Frontal cortex (tissue), 3 donors: ENCODE measurements at regions not wholly inside any gene's neighbourhood (a gene's known extent, or its start where the extent isn't known, plus 50 kb on each side); places are given as distances from the start of the nearest gene placed in this dataset.

ENCODE experiments used
- DNase-seq, 2 donors: peaks; one replicate each; pipeline ENCODE4 v3.0.0; 2012; ENCODE audit warnings: low spot score in 2 of 2
- FAIRE-seq: peaks from 2 replicates; lab custom pipeline; 2012; peaks lifted over from hg19 to GRCh38; lab: Jason Lieb, UNC
- donor health status: control.
- donor health status: control.
- donor health status: control.

- FAIRE-seq (no peak), DNase-seq (no peak)
These were observed 50.0 kb upstream of the TRPM1 start for GRCh38 chr15:31151301-31152233.

DNA sequence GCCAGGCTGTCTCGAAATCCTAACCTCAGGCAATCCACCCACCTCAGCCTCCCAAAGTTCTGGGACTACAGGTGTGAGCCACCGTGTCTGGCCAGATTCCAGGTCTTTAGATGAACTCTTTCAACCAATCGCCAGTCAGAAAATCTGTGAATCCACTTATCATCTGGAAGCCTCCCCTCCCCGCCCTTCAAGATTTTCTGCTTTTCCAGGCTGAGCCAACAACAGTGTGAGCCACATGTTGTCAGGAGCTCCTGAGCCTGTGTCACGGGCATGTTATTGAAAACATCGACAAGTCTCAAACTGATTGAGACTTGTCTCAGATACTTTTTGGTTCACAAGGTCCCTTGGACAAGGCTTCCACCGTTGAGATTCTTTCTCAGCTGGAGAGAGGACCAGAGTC, 52.0 kb upstream of the TRPM1 start:
- FAIRE-seq, result no peak
- no peak for DNase-seq

GRCh38 chr15:31155151-31155550, 53.6 kb upstream of the TRPM1 start:
- FAIRE-seq, result no peak

DNA sequence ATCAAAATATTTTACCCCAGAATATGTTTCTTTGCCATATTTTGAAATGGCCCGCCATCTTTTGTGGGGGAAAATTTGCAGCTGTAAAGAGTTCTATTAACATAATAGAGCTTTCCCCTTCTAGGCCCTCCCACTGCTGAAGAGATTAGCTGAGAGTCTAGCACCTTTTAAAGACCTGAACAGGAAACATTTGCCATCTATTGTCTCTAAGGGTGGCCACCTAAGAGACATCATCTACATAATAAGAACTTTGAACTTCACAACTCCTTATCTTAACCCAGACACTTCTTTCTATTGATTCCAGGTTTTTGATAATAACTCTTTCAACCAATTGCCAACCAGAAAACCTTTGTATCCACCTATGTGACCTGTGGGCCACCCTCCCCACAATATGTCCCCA, 54.7 kb upstream of the TRPM1 start:
- DNase-seq (no peak), FAIRE-seq (no peak)

More at GRCh38 chr15:31155151-31155550, 53.6 kb upstream of the TRPM1 start:
- DNase-seq, result no peak

GRCh38 chr15:31156808-31157207, 55.3 kb upstream of the TRPM1 start:
- no peak for FAIRE-seq

DNA sequence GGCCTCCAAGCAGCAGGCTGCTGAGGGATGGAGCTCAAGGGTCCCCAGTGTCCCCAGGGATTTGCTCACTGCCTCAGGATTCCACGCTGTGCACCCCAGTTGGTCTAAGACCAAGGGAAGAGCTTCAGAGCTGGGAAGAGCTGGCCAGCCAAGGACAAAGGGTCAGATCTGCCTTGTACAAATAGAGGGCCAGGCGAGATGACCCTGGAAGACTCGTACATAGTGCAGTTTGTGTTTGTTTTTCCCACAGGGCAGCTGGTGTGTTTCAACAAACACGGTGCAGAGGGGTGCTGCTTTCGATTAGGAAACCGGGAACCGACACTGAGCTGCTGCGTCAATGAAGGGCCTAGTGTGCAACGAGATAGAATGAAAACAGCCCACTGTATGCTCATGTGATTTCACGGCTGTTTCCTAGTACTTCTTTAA, 56.1 kb upstream of the TRPM1 start:
- DNase-seq, result no peak

More at GRCh38 chr15:31156808-31157207, 55.3 kb upstream of the TRPM1 start:
- no peak for DNase-seq

DNA sequence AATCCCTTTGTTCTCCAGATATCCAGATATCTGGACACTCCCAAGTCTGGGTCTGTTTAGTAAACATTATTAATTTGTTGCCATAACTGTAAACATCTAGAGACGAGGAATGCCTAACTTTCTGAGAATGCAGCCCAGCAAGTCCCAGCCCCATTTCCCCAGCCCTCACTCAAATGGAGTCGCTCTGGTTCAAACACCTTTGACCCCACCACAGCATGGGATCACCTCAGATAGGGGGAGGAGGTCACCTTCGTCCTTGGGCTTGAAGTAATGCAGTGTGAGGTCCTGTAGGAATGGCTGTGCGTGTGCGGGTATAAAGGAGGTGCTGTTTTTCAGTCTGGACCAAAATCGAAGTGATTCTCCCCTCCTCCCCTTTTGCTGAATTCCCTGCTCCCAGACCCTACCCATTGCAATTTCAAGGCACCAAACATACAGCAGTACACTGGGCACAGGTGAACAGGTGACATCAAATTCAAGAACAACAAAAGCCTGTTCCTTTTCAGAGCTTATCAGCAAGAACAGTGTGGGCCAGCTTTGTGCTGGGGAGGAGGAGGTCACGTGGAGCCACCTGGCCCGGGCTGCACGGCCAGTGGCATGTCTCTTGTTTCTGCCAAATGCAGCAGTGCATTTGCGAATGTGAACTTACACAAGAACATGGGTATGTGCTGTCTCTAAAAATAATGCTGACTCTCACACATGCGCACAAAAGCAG, 57.5 kb upstream of the TRPM1 start:
- no peak for FAIRE-seq

More for the DNA sequence above, 56.1 kb upstream of the TRPM1 start:
- FAIRE-seq, result no peak

DNA sequence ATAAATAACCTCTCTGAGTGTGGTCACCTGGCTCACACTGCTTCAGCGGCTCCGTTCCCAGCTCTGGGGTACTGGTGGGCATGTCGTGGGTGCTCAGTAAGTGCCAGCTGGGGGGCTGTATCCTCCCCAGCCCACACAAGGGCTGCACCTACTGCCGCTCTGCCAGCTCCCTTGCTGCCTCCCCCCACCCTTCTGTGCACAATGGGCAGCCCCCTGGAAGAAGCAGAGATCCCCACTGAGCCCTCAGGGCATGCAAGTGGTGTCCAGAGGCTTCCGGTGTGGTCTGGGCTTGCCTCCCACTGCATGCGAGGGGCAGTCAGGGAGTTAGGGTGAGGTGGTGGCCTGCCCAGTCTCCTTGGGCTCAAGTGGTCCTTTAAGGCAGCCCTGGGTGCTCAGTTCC, 58.3 kb upstream of the TRPM1 start:
- DNase-seq, result no peak
- no peak for FAIRE-seq

More for the DNA sequence above, 57.5 kb upstream of the TRPM1 start:
- no peak for DNase-seq

DNA sequence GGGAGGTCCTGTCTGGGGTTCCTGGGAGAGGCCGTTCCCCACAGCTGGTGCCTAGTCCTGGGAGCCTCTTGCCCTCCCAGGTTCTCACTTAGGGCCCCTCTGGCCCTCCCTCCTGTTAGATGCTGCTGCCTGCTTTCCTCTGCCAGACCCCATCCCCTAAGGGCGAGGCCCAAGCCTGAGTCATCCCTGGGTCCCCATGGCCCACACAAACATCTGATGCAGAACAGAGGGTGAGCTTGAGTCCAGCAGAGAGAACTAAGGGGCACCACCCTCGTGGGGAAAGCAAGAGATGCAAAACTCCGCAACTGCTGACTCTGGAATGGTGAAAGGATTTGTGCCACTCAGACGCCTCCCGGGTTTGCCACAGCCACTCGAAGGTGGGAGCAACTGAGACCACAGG, 58.8 kb upstream of the TRPM1 start:
- no peak for FAIRE-seq

DNA sequence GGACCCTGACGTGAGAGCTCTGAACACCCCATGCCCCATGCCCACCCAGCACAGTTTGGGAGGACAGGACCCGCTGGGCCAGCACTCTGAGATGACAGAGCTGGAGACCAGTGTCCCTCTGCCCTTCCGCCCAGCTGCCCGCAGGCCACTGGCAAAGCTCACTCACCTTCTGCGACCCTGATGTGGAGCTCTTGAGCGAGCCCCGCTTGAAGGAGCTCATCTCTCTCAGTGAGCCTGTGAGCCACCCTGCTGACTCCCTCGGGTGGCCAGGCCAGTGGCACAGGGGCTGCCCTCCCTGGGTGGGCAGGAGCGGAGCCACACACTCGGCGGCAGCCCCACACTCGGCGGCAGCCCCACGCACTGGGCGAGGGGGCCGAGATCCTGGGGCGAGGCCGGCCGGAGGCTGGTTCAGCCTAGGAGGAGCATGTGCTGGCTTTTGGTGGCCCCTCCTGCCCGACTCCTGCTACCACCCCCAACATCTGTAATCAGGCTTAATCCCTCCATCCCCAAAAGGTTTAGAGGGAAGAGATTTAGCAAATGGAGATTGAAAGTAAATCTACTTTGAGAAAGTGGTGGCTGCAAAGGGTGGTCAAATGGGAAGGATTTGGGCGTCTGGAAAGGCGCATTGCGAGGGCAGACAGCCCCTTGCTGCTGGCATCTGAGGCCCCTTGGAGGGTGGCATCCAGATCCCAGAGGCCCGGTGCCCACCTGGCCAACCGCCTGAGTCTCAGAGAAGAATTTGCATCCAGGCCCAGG, 59.4 kb upstream of the TRPM1 start:
- DNase-seq (no peak), FAIRE-seq (no peak)

More for the DNA sequence above, 58.8 kb upstream of the TRPM1 start:
- DNase-seq, result no peak

- DNase-seq, result no peak
- FAIRE-seq, result no peak
These were observed 60.4 kb upstream of the TRPM1 start for GRCh38 chr15:31161951-31162350.

GRCh38 chr15:31162721-31163510, 61.4 kb upstream of the TRPM1 start:
- no peak for DNase-seq
- no peak for FAIRE-seq

DNA sequence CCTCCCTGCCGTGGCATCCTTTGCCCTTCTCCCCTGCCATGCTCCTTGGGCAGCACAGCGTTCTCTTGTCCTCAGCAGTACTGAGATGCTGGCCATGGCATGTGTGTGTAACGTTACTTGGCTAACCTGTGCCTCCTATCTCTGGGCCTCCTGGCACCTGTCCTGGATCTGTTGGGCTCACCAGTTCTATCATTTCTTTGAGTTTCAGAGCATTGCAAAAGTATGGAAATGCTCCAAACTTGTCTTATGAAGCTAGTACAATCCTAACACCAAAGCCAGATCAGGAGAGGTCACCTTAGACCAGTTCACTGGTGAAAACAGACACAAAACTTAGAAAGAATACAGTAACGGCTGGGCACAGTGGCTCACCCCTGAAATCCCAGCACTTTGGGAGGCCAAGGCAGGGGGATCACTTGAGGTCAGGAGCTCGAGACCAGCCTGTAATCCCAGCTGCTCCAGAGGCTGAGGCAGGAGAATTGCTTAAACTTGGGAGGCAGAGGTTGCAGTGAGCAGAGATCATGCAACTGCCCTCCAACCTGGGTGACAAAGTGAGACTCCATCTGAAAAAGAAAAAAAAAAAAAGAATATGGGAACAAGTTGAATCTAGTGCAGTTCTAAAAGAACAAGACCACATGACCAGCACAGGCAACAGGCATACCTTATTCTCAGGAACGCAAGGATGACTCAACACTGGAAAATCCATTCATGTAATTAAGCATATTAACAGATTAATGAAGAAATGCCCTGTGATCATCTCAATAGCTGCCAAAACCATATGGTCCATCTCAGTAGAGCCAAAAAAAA, 62.4 kb upstream of the TRPM1 start:
- FAIRE-seq, result no peak
- DNase-seq, result no peak

GRCh38 chr15:31164573-31164912, 63.0 kb upstream of the TRPM1 start:
- DNase-seq (no peak), FAIRE-seq (no peak)

DNA sequence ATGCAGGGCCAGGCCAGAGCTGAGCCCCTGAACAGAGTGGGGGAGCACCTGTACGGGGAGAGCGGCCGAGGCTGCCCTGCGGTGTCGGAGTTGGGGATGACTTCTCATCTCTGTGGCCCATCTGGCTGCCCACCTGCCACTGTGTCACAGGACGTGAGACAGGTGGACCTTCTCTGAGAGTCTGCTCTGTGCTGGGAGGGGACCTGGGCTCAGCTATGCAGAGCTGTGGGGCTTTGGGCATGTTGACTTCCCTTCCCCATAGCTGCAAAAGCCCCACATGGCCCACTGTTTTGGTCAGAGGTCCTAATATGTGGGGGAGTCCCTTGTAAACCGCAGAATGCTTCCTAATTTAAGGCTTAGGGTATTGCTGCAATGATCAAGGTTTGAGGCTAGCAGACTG, 68.0 kb upstream of the TRPM1 start:
- FAIRE-seq (no peak), DNase-seq (no peak)

GRCh38 chr15:31171731-31172130, 70.2 kb upstream of the TRPM1 start:
- DNase-seq, result no peak
- FAIRE-seq, result no peak

DNA sequence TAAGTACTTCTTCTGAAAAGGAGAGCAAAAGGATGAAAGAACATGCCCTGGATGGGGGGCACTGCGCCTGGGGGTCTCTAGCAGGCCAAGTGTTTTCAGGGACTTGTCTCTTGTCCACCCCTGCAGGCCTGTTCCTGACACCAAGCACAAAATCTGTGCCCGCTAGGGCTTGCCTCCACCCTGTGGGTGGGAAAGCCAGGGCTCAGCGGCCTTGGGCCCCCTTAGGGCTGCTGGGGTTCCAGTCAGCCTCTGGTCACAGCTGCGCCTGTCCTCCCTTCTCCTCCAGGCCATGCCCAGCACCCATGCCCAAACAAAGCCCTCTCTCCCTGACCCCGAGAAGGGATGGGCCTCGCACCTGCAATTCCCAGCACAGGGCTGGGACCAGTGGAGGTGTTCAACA, 71.1 kb upstream of the TRPM1 start:
- no peak for DNase-seq
- FAIRE-seq, result no peak

GRCh38 chr15:31173790-31174450, 72.4 kb upstream of the TRPM1 start:
- no peak for FAIRE-seq

More at GRCh38 chr15:31173790-31174450, 72.4 kb upstream of the TRPM1 start:
- DNase-seq, result no peak
